ENCODE measurements at regions not wholly inside any gene's neighbourhood (a gene's known extent, or its start where the extent isn't known, plus 50 kb on each side); places are given as distances from the start of the nearest gene placed in this dataset.

- no peak for TF ChIP-seq CTCF (IDR thresholded peaks at IDR 0.05)
- no peak for TF ChIP-seq POLR2A (IDR thresholded peaks at IDR 0.05)
These were observed 204.3 kb downstream of the EPM2A start for GRCh38 chr6:145531032-145531431.
